ENCODE measurements at regions not wholly inside any gene's neighbourhood (a gene's known extent, or its start where the extent isn't known, plus 50 kb on each side); places are given as distances from the start of the nearest gene placed in this dataset.

GRCh38 chr5:3209918-3210317 lies 385.7 kb upstream of the IRX1 start:
- TF ChIP-seq, protein P1, sequence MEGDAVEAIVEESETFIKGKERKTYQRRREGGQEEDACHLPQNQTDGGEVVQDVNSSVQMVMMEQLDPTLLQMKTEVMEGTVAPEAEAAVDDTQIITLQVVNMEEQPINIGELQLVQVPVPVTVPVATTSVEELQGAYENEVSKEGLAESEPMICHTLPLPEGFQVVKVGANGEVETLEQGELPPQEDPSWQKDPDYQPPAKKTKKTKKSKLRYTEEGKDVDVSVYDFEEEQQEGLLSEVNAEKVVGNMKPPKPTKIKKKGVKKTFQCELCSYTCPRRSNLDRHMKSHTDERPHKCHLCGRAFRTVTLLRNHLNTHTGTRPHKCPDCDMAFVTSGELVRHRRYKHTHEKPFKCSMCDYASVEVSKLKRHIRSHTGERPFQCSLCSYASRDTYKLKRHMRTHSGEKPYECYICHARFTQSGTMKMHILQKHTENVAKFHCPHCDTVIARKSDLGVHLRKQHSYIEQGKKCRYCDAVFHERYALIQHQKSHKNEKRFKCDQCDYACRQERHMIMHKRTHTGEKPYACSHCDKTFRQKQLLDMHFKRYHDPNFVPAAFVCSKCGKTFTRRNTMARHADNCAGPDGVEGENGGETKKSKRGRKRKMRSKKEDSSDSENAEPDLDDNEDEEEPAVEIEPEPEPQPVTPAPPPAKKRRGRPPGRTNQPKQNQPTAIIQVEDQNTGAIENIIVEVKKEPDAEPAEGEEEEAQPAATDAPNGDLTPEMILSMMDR (IDR thresholded peaks at IDR 0.05) = no peak
- Mint-ChIP-seq H3K4me1 (ENCODE audit: unreplicated experiment) (no peaks in the 10 kb centered on the region), H3K9me3 (ENCODE audit: unreplicated experiment) (peaks cover 21% of the 10 kb centered on the region), H3K4me3 (ENCODE audit: unreplicated experiment) (no peak overlapping the region), H3K27ac (ENCODE audit: unreplicated experiment) (no peak overlapping the region), H3K36me3 (ENCODE audit: unreplicated experiment) (no peaks in the 10 kb centered on the region), H3K27me3 (ENCODE audit: unreplicated experiment) (no peaks in the 10 kb centered on the region)
- no peak for DNase-seq (ENCODE audit: extremely low spot score, unreplicated experiment)

GRCh38 chr5:3202570-3202969 lies 393.1 kb upstream of the IRX1 start:
- H3K27me3 Mint-ChIP-seq (ENCODE audit: unreplicated experiment) = peaks cover 3% of the 10 kb centered on the region
- no peaks in the 10 kb centered on the region for H3K36me3 Mint-ChIP-seq (ENCODE audit: unreplicated experiment)
- peaks cover 32% of the 10 kb centered on the region for H3K9me3 Mint-ChIP-seq (ENCODE audit: unreplicated experiment)
- H3K4me1 Mint-ChIP-seq (ENCODE audit: unreplicated experiment) = no peaks in the 10 kb centered on the region
- no peak overlapping the region for H3K4me3 Mint-ChIP-seq (ENCODE audit: unreplicated experiment)
- no peak overlapping the region for H3K27ac Mint-ChIP-seq (ENCODE audit: unreplicated experiment)
- DNase-seq (ENCODE audit: extremely low spot score, unreplicated experiment) = no peak
- TF ChIP-seq, protein P1 (IDR thresholded peaks at IDR 0.05) = no peak

- Mint-ChIP-seq H3K27me3 (ENCODE audit: unreplicated experiment) (peaks cover 3% of the 10 kb centered on the region), H3K4me1 (ENCODE audit: unreplicated experiment) (no peaks in the 10 kb centered on the region), H3K36me3 (ENCODE audit: unreplicated experiment) (no peaks in the 10 kb centered on the region), H3K4me3 (ENCODE audit: unreplicated experiment) (no peak overlapping the region), H3K27ac (ENCODE audit: unreplicated experiment) (no peak overlapping the region), H3K9me3 (ENCODE audit: unreplicated experiment) (peaks cover 32% of the 10 kb centered on the region)
- no peak for DNase-seq (ENCODE audit: extremely low spot score, unreplicated experiment)
- TF ChIP-seq, protein P1 (IDR thresholded peaks at IDR 0.05) = no peak
These were observed 393.7 kb upstream of the IRX1 start for GRCh38 chr5:3201941-3202340.

DNA sequence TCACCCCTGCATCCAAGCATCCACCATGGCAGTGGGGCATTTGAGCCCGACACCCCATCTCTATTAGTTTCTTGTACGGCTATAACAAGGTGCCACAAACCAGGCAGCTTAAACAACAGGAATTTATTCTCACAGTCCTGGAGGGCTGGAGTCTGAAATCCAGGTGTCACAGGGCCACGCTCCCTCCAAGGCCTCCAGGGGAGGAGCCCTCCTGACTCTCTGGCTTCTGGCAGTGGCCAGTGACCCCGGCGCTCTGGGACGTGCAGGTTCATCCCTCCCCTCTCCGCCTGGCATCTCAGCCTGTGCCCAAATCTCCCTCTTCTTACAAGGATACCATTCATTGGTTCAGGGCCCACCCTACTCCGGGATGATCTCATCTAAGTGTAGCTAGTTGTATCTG lies 394.5 kb upstream of the IRX1 start:
- TF ChIP-seq, protein P1 (IDR thresholded peaks at IDR 0.05) = no peak
- no peaks in the 10 kb centered on the region for H3K4me1 Mint-ChIP-seq (ENCODE audit: unreplicated experiment)
- H3K4me3 Mint-ChIP-seq (ENCODE audit: unreplicated experiment) = no peak overlapping the region
- H3K27ac Mint-ChIP-seq (ENCODE audit: unreplicated experiment) = no peak overlapping the region
- no peaks in the 10 kb centered on the region for H3K36me3 Mint-ChIP-seq (ENCODE audit: unreplicated experiment)
- DNase-seq (ENCODE audit: extremely low spot score, unreplicated experiment) = no peak
- H3K9me3 Mint-ChIP-seq (ENCODE audit: unreplicated experiment) = peaks cover 29% of the 10 kb centered on the region
- peaks cover 3% of the 10 kb centered on the region for H3K27me3 Mint-ChIP-seq (ENCODE audit: unreplicated experiment)

DNA sequence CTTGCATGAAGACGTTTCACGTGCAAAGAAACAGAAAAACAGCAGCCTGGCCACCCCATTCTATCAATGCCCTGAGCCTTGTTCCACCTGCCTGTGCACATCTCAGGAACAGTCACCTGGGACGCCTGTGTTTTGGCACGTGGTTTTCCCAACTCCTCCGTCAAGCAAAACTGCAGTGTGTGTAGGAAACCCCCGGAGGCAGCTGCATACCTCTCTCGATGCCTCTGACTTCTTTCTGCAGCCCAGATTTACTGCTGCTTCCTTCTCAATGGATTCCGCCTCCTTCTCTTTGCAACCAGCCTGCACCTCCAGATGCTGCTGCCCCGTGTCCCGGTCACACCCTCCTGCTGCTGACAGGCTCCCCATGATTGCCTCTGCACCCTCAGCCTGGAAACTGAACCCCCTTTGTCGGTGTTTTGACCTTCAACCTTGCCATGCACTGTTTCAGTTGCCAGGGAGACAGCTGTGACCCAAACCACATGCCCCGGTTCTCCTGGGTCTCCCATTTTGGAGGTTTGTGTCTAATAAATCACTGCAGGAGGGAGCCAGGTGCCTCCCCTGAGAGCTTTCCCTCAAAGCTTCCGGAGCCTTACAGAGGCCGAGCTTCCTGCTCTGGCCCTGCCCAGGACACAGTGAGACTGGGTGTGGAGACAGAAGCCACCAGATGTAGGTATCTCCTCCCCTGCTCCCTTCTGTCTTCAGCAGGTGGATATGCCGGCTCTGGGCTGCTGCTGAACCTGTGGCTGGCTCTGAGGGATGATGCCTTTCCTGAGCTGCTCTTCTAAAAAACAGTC lies 395.5 kb upstream of the IRX1 start:
- DNase-seq (ENCODE audit: extremely low spot score, unreplicated experiment) = no peak
- Mint-ChIP-seq H3K36me3 (ENCODE audit: unreplicated experiment) (no peaks in the 10 kb centered on the region), H3K4me1 (ENCODE audit: unreplicated experiment) (no peaks in the 10 kb centered on the region), H3K27ac (ENCODE audit: unreplicated experiment) (no peak overlapping the region), H3K27me3 (ENCODE audit: unreplicated experiment) (peaks cover 3% of the 10 kb centered on the region), H3K9me3 (ENCODE audit: unreplicated experiment) (peaks cover 22% of the 10 kb centered on the region), H3K4me3 (ENCODE audit: unreplicated experiment) (no peak overlapping the region)
- TF ChIP-seq, protein P1 (IDR thresholded peaks at IDR 0.05) = no peak
